K562 (cell line): ENCODE measurements at regions not wholly inside any gene's neighbourhood (a gene's known extent, or its start where the extent isn't known, plus 50 kb on each side); places are given as distances from the start of the nearest gene placed in this dataset.

Source experiments
- CHD7 ChIP-seq: fragments of 200-600 bp; sonication (generic); IDR thresholded peaks from one replicate; pipeline ENCODE4 v1.6.1; 2012; ENCODE audit warnings: mild to moderate bottlenecking, low read depth, low read length, inconsistent platforms

DNA sequence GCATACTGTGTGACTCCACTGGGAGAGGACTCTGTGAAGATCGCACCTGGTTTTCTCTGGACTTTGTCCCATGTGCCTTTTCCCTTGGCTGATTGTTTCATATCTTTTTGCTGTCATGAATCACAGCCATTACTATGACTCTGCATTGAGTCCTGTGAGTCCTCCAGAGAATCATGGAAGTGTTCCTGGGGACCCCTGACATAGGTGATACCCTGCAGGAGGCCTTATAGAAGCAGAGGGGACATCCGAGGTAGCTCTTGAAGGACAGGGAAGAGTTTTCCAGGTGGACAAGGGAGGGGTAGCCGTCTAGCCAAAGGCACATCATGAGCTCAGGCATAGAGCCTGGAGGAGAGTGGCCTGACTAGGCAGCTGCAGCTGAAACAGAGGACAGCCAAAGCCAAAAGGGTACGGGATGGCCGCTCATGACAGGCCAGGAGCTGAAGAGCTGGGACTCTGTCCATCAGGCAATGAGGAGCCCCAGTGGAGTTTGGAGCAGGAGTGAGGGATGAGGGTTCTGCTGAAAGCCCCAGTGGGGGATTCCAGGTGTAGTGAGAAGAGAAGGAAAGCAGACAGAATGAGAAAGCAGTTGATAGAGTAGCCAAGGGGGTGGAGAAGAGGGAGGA is 86.6 kb upstream of the TOX2 start (continued):
- TF ChIP-seq CHD7, result no peak
